ENCODE measurements at regions not wholly inside any gene's neighbourhood (a gene's known extent, or its start where the extent isn't known, plus 50 kb on each side); places are given as distances from the start of the nearest gene placed in this dataset.

GRCh38 chr7:121795736-121796135, 77.2 kb upstream of the PTPRZ1 start:
- Histone ChIP-seq H3K4me3 (no peak overlapping the region), H3K36me3 (no peaks in the 10 kb centered on the region), H3K4me1 (replicated peaks) (no peaks in the 10 kb centered on the region), H3K27ac (peak overlapping the region in 1 of 2 donors; percentile 51), H3K9me3 (no peaks in the 10 kb centered on the region), H3K27me3 (replicated peaks; ENCODE audit: insufficient read depth) (no peaks in the 10 kb centered on the region)
- TF ChIP-seq POLR2A (IDR thresholded peaks at IDR 0.05), result no peak
- peak; percentile 31 for TF ChIP-seq POLR2AphosphoS5 (IDR thresholded peaks at IDR 0.05)
- TF ChIP-seq CTCF (IDR thresholded peaks at IDR 0.05), result no peak
- DNase-seq (ENCODE audit: low spot score), result no peak
- 51% methylated on average over 2 of the region's 2 CpGs for WGBS
- intact Hi-C loops (cut with DNase I), result no loop called here

GRCh38 chr7:121793716-121794115, 79.2 kb upstream of the PTPRZ1 start:
- Histone ChIP-seq H3K36me3 (no peaks in the 10 kb centered on the region), H3K4me3 (no peak overlapping the region), H3K27me3 (replicated peaks; ENCODE audit: insufficient read depth) (no peaks in the 10 kb centered on the region), H3K27ac (no peak overlapping the region), H3K9me3 (no peaks in the 10 kb centered on the region), H3K4me1 (replicated peaks) (no peaks in the 10 kb centered on the region)
- 61% methylated on average over 5 of the region's 5 CpGs for WGBS
- TF ChIP-seq POLR2AphosphoS5 (IDR thresholded peaks at IDR 0.05) (no peak), POLR2A (IDR thresholded peaks at IDR 0.05) (no peak), CTCF (IDR thresholded peaks at IDR 0.05) (no peak)
- intact Hi-C loops (cut with DNase I), result no loop called here
- DNase-seq (ENCODE audit: low spot score), result no peak

- H3K4me3 ChIP-seq, result no peak overlapping the region
- WGBS, result 50% methylated on average over 3 of the region's 3 CpGs
These were observed 95.3 kb upstream of the PTPRZ1 start for GRCh38 chr7:121777672-121778071.

GRCh38 chr7:121774563-121774962, 98.4 kb upstream of the PTPRZ1 start:
- DNase-seq (ENCODE audit: low spot score), result no peak
- H3K27ac ChIP-seq, result no peak overlapping the region
- H3K36me3 ChIP-seq, result no peaks in the 10 kb centered on the region
- no peaks in the 10 kb centered on the region for H3K27me3 ChIP-seq (replicated peaks; ENCODE audit: insufficient read depth)
- no peak for TF ChIP-seq POLR2A (IDR thresholded peaks at IDR 0.05)
- TF ChIP-seq CTCF (IDR thresholded peaks at IDR 0.05), result no peak
- TF ChIP-seq POLR2AphosphoS5 (IDR thresholded peaks at IDR 0.05), result no peak
- 82% methylated on average over 3 of the region's 3 CpGs for WGBS
- H3K9me3 ChIP-seq, result no peaks in the 10 kb centered on the region
- intact Hi-C loops (cut with DNase I), result no loop called here
- H3K4me1 ChIP-seq (replicated peaks), result no peaks in the 10 kb centered on the region
- H3K4me3 ChIP-seq, result no peak overlapping the region

More at GRCh38 chr7:121777672-121778071, 95.3 kb upstream of the PTPRZ1 start:
- no peaks in the 10 kb centered on the region for H3K4me1 ChIP-seq (replicated peaks)
- H3K9me3 ChIP-seq, result no peaks in the 10 kb centered on the region
- no peaks in the 10 kb centered on the region for H3K27me3 ChIP-seq (replicated peaks; ENCODE audit: insufficient read depth)
- no peak for DNase-seq (ENCODE audit: low spot score)
- H3K36me3 ChIP-seq, result no peaks in the 10 kb centered on the region
- no peak overlapping the region for H3K27ac ChIP-seq
- intact Hi-C loops (cut with DNase I), result no loop called here
- no peak for TF ChIP-seq CTCF (IDR thresholded peaks at IDR 0.05)
- no peak for TF ChIP-seq POLR2AphosphoS5 (IDR thresholded peaks at IDR 0.05)
- no peak for TF ChIP-seq POLR2A (IDR thresholded peaks at IDR 0.05)

GRCh38 chr7:121766676-121767075, 106.3 kb upstream of the PTPRZ1 start:
- no peak for TF ChIP-seq POLR2A (IDR thresholded peaks at IDR 0.05)
- no peak for TF ChIP-seq POLR2AphosphoS5 (IDR thresholded peaks at IDR 0.05)
- no peak for TF ChIP-seq CTCF (IDR thresholded peaks at IDR 0.05)
- WGBS, result 88% methylated on average over 1 of the region's 1 CpG

More at GRCh38 chr7:121766676-121767075, 106.3 kb upstream of the PTPRZ1 start:
- H3K36me3 ChIP-seq, result no peaks in the 10 kb centered on the region
- no peaks in the 10 kb centered on the region for H3K9me3 ChIP-seq
- no peaks in the 10 kb centered on the region for H3K27me3 ChIP-seq (replicated peaks; ENCODE audit: insufficient read depth)
- H3K4me3 ChIP-seq, result no peak overlapping the region
- H3K27ac ChIP-seq, result no peak overlapping the region
- DNase-seq (ENCODE audit: low spot score), result no peak
- H3K4me1 ChIP-seq (replicated peaks), result no peaks in the 10 kb centered on the region
- intact Hi-C loops (cut with DNase I), result no loop called here
